Neuron (in vitro differentiated cells): ENCODE measurements at regions not wholly inside any gene's neighbourhood (a gene's known extent, or its start where the extent isn't known, plus 50 kb on each side); places are given as distances from the start of the nearest gene placed in this dataset.
A peak's percentile ranks its signal among the peaks of the same experiment; 100 is the strongest.

Experiments
- H2AFZ ChIP-seq: one replicate; pipeline ENCODE4 v1.6.1; 2013; ENCODE audit warnings: low read depth, mild to moderate bottlenecking, inconsistent platforms, low read length, moderate library complexity
- H3K27me3 ChIP-seq: one replicate; pipeline ENCODE4 v1.6.1; 2013; ENCODE audit warnings: low read length; ENCODE audit not compliant: insufficient read depth
- H3K36me3 ChIP-seq: one replicate; pipeline ENCODE4 v1.6.1; 2013; ENCODE audit warnings: low read length; ENCODE audit not compliant: insufficient read depth
- H3K4me1 ChIP-seq: one replicate; pipeline ENCODE4 v1.6.1; 2013; ENCODE audit warnings: low read length; ENCODE audit not compliant: insufficient read depth
- H3K4me3 ChIP-seq: 2 replicates; pipeline ENCODE4 v1.5.1; 2013; ENCODE audit warnings: mild to moderate bottlenecking, low read length, moderate library complexity
- H3K9me3 ChIP-seq: one replicate; pipeline ENCODE4 v1.6.1; 2013; ENCODE audit warnings: low read length

DNA sequence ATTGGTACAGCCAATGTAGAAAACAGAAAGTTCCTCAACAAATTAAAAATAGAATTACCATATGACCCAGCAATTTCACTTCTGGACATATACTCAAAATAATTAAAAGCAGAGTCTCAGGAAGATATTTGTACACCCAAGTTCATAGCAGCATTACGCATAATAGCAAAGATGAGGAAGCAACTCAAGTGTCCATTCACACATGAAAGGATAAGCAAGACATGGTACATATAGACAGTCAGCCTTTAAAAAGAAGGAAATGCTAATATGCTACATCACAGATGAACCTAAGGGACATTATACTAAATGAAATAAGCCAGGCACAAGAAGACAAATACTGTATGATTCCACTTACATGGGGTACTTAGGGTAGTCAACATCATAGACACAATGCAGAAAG lies 76.7 kb downstream of the ANXA2R start:
- Histone ChIP-seq H3K9me3 (no peaks in the 10 kb centered on the region), H3K4me3 (no peak overlapping the region), H3K36me3 (no peaks in the 10 kb centered on the region), H2AFZ (no peak overlapping the region), H3K27me3 (no peaks in the 10 kb centered on the region), H3K4me1 (no peaks in the 10 kb centered on the region)

DNA sequence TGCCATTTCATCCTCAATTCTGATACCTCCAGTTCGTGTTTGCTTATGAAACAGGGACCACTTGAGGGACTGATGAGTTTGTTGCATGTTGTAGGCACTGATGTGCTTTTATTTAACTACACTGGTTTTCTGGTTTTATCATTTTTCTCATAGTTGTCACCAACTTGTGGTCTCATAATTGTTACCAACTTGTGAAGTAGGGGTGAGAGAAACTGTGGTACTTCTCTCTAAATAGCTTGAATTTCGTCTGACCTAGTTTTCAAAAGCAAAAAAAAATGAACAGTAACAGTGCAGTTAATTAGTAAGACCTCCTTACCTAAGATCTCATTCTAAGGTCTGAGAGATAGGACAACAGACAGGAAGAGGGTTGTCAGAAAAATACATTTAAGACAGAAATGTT lies 78.0 kb downstream of the ANXA2R start:
- Histone ChIP-seq H3K27me3 (no peaks in the 10 kb centered on the region), H3K4me3 (no peak overlapping the region), H3K4me1 (no peaks in the 10 kb centered on the region), H3K9me3 (no peaks in the 10 kb centered on the region), H2AFZ (no peak overlapping the region), H3K36me3 (no peaks in the 10 kb centered on the region)

DNA sequence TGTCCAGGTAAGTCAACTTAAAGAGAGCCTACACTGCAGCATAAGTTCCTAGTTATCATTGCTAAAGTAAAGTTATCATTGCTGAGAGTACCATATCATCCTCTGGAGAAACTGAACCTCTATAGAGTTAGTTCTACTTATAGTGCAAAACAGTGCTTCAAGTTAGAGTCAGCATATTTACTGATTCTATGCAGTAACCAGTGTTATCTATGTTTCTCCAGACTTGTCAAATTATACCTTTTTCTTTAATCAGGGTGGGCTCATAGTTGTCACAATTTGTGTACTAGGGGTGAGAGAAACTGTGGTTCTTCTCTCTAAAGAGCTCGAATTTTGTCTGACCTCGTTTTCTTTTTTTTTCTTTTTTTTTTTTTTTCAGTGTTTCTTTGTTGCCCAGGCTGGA lies 79.6 kb downstream of the ANXA2R start:
- H3K36me3 ChIP-seq, result no peaks in the 10 kb centered on the region
- no peaks in the 10 kb centered on the region for H3K9me3 ChIP-seq
- H3K27me3 ChIP-seq, result no peaks in the 10 kb centered on the region
- H2AFZ ChIP-seq, result no peak overlapping the region
- H3K4me3 ChIP-seq, result no peak overlapping the region
- H3K4me1 ChIP-seq, result no peaks in the 10 kb centered on the region

DNA sequence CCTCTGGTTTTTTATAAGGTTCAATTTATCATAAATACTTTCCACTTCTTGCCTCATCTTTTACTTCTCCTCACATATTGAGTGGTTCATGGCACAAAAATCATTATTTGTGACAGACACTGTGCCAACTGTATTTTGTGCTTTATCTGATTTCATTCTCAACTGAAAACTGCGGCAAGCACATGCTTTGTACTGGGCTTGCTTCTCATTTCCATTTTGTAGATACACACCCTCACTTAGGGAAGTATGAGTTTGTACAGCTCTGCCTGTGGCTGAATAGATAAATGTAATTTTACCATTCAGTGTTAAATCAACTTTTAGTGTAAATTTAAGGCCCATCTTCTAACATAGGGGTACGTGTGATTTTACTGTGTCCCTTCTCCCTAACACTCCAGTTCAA lies 83.6 kb downstream of the ANXA2R start:
- peaks cover 3% of the 10 kb centered on the region for H3K9me3 ChIP-seq
- H3K4me1 ChIP-seq, result no peaks in the 10 kb centered on the region
- H3K27me3 ChIP-seq, result no peaks in the 10 kb centered on the region
- no peak overlapping the region for H3K4me3 ChIP-seq
- no peaks in the 10 kb centered on the region for H3K36me3 ChIP-seq
- H2AFZ ChIP-seq, result no peak overlapping the region

DNA sequence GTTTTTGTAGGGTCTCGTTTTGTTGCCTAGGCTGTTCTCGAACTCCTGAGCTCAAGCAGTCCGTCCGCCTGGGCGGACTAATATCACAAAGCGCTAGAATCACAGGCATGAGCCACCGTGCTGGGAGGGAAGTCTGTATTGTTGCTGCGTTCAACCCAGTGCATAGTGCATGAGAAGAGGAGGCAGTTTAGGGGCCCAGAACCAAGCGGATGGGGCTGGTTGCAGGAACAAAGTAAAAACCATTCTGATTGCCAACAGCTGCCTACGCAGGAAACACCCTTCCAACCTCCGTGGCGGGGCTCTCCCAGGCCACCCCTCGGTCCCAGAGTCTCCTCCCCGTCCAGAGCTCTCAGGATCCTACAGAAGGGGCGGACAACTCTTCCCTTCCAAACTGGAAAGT lies 87.1 kb downstream of the ANXA2R start:
- Histone ChIP-seq H3K36me3 (no peaks in the 10 kb centered on the region), H3K4me1 (no peaks in the 10 kb centered on the region), H2AFZ (no peak overlapping the region), H3K4me3 (no peak overlapping the region), H3K27me3 (no peaks in the 10 kb centered on the region), H3K9me3 (peaks cover 3% of the 10 kb centered on the region)

DNA sequence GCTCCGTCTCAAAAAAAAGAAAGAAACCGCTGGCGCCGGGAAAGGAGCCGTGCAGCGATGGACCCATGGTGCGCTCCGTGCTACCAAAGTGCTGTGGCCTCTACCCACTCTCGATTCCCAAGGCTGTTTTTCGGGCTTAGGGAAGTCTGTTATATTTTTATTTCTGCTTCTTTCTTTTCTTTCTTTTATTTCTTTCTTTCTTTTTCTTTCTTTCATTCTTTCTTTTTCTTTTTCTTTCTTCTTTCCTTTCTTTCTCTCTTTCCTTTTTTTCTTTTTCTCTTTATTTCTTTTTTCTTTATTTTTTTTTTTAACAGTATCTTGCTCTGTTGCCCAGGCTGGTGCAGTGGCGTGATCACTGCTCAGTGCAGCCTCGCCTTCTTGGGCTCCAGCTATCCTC lies 87.5 kb downstream of the ANXA2R start:
- no peaks in the 10 kb centered on the region for H3K27me3 ChIP-seq
- no peak overlapping the region for H3K4me3 ChIP-seq
- H3K4me1 ChIP-seq, result no peaks in the 10 kb centered on the region
- no peak overlapping the region for H2AFZ ChIP-seq
- H3K9me3 ChIP-seq, result peaks cover 3% of the 10 kb centered on the region
- no peaks in the 10 kb centered on the region for H3K36me3 ChIP-seq

DNA sequence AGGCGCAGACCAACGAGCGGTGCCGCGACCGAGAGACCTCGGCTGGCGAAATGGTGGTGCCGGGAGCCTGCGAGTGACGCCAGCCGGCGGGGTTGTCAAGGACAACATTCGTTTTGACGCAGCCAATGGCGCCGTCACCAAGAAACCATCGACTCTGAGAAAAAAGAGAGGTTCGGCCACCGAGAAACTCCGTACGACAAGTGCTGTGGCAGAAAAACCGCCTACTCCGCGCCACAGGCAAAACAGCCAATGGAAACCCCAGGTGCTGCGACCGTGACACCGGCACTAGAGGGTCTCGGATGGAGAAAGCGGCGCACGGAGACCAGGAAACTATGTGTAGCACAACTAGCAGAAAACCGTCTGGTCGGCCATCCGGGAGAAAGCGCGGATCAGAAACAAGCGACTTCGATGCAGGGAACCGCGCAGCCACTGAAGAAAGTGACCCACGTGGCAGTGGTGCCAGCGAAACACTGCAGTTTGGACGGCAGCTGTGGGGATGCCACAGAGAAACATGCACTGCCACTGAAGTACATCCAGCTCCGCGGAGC lies 88.8 kb downstream of the ANXA2R start:
- Histone ChIP-seq H3K36me3 (no peaks in the 10 kb centered on the region), H3K4me1 (no peaks in the 10 kb centered on the region), H2AFZ (no peak overlapping the region), H3K4me3 (no peak overlapping the region), H3K27me3 (no peaks in the 10 kb centered on the region), H3K9me3 (peaks cover 3% of the 10 kb centered on the region)

DNA sequence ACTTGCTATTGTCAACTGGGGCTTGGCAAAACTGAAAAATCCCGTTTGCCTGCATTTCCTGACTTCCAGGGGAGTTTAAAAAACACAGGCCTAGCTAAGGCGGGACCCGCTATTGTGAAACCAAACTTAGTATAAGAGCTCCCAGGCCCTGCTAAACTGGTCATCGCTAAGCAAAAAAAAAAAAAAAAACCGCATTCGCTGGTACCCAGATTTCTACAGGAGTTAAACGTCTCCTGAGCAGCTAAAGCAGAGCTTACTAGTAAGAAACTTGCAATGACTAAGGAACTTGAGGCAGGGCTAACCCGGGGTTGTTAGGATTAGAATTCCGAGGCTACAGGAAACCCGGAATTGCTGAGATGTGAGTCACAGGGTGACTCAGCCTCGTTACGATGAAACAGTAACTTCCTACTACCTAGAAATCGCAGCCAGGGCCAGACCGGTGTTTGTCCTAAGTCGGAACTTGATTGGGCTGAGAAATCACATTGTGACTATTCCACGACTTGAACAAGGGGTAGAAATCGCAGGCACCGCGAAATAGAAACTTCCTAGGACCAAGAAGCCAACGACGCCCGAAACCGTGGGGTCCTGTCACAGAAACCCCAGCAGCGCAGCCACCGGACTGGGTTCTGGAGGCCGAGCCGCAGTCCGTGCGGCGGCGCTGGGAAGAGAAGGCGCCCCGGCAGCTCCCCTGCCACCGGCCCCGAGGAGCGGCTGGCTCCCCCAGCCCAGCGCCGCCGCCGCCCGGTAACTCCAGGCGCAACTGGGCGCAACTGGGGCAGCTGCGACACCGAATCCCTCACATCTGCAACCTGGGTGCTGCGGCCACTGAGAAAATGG lies 89.4 kb downstream of the ANXA2R start:
- Histone ChIP-seq H3K36me3 (no peaks in the 10 kb centered on the region), H2AFZ (no peak overlapping the region), H3K27me3 (no peaks in the 10 kb centered on the region), H3K4me3 (no peak overlapping the region), H3K4me1 (no peaks in the 10 kb centered on the region), H3K9me3 (peaks cover 3% of the 10 kb centered on the region)

DNA sequence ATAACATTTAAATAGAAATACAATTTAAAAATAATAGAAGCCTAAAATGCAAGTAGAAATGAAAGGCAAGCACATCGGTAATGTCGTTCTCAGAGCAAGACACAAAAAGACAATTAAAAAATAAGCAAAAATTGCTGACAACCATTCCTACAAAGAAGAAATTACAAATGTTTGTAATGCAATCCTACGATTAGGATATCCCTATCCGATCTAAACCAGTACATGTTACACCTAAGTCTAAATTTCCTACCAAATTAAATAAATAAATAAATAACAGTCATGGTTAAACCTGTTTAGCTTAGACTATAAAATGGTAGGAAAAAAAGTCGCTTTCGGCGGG lies 90.0 kb downstream of the ANXA2R start:
- Histone ChIP-seq H3K27me3 (no peaks in the 10 kb centered on the region), H3K4me3 (no peak overlapping the region), H3K9me3 (peaks cover 3% of the 10 kb centered on the region), H3K36me3 (no peaks in the 10 kb centered on the region), H2AFZ (no peak overlapping the region), H3K4me1 (no peaks in the 10 kb centered on the region)

DNA sequence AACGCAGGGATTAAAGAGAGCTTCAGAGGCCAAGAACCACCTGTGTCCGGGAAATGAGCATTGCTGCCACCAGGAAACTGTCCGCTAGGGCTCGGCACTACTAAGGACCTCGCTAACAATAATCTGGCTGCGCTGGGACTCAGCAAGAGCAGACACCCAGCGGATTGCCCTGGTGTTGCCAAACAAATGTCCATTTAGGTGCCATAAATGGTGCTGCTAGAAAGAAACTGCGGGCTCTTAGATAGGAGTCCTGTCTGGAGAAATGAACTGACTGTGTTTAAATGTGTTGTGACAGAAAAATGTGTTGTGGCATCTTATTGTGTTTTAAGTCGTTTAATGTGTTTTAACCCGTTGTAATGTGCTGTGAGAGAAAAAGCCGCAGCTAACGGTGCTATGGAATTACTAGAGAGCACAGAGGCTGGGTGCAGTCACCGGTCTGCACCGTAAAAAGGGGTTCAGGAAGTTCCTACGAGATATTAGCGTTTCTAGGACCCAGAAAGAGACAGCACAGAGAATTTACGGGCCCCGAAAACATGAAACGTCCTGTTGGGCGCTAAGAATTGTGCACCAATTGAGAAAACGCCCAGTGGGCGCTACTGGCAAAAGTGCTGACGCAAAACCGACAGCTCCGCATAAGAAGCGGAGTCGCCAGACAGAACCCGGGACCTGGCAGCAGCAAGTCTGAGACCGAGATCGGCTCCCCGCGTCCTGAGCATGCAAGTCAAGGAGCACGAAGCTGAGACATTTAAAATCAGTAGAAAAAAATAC lies 90.6 kb downstream of the ANXA2R start:
- Histone ChIP-seq H3K9me3 (peaks cover 3% of the 10 kb centered on the region), H3K4me1 (no peaks in the 10 kb centered on the region), H3K36me3 (no peaks in the 10 kb centered on the region), H3K4me3 (no peak overlapping the region), H3K27me3 (no peaks in the 10 kb centered on the region), H2AFZ (no peak overlapping the region)

DNA sequence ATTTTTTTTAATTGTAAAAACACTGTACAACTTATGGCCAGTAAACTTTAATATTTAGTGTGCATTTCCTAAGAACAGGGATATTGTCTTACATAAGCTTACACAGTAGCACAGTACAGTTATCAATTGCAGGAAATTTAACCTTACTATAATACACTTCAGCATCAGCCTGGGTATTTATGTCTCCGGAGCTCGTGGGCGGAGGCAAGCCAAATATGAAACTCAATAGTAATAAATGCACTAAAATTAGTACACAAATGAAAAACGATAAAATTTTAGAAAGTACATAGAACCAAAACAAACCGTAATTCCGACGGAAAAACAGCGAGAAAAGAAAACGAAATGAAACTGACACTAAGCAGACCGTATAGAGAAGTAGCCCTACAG lies 91.2 kb downstream of the ANXA2R start:
- peaks cover 6% of the 10 kb centered on the region for H3K27me3 ChIP-seq
- H3K36me3 ChIP-seq, result no peaks in the 10 kb centered on the region
- H3K4me1 ChIP-seq, result no peaks in the 10 kb centered on the region
- no peak overlapping the region for H3K4me3 ChIP-seq
- H2AFZ ChIP-seq, result no peak overlapping the region
- H3K9me3 ChIP-seq, result peaks cover 3% of the 10 kb centered on the region

DNA sequence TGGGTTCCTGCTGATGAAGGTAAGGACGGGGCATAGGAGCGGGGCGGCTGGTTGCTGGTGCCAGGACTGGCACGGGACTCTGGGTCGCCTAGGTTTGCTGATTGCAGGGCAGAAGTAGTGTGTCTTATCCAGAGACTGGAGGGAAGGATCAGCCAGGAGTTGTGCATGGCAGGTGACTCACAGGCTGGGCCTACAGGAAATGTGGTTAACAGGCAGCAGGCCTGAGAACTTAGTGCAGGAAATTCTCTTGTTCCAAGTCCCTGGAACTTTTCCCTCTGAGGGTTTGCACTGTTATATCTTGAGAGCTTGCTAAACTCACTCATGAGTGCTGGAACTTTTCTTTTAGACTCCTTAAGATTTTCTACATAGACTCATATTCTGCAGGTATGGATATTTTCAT lies 95.1 kb downstream of the ANXA2R start:
- Histone ChIP-seq H3K4me1 (no peaks in the 10 kb centered on the region), H3K9me3 (peaks cover 3% of the 10 kb centered on the region), H3K4me3 (no peak overlapping the region), H2AFZ (no peak overlapping the region), H3K27me3 (peaks cover 16% of the 10 kb centered on the region), H3K36me3 (no peaks in the 10 kb centered on the region)

DNA sequence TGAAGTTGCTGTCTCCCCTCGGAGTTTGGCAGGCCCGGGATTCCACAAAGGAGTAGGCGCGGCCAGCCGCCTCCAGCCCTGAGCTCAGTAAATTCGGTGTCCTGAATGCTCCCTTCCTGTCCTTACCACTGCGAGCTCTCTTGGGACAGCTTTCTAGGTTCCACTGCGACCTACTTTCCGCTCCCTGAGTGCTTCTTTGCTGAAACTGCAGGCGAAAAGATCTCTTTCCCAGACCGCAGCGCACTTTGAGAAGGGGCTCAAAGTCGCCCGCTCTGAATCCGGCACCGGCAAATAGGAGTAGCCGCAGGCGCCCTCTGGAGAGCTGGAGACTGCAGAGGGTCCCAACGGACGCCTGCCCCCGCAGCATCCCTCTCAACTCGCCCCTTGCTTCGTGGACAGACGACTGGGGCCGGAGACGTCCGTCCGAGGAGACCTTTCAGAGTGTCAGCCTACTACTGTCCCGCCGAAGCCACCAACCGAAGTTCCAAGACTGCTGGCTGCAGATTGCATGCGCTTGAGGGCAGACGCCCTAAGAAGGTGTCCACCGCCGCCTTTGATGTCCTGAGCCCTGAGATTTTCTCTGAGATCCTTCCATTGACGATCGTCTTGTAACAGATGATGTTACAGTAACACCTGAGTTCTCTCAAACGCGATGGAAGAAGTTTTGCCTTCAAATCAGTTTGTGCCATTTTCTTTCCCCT lies 96.0 kb downstream of the ANXA2R start:
- no peaks in the 10 kb centered on the region for H3K36me3 ChIP-seq
- no peaks in the 10 kb centered on the region for H3K4me1 ChIP-seq
- peak overlapping the region; percentile 4 for H2AFZ ChIP-seq
- H3K4me3 ChIP-seq, result no peak overlapping the region
- H3K9me3 ChIP-seq, result peaks cover 3% of the 10 kb centered on the region
- peaks cover 17% of the 10 kb centered on the region for H3K27me3 ChIP-seq
